HG02571 (cell line): ENCODE measurements at regions not wholly inside any gene's neighbourhood (a gene's known extent, or its start where the extent isn't known, plus 50 kb on each side); places are given as distances from the start of the nearest gene placed in this dataset.

Experiments used
- ATAC-seq: cut with Tn5 transposase; IDR thresholded peaks from one replicate; pipeline ENCODE4 v1.9.1; 2021; ENCODE audit warnings: mild to moderate bottlenecking, moderate library complexity; ENCODE audit not compliant: unreplicated experiment

- no peak for ATAC-seq
Measured at GRCh38 chr18:51998711-51999110, 341.3 kb upstream of the DCC start.

DNA sequence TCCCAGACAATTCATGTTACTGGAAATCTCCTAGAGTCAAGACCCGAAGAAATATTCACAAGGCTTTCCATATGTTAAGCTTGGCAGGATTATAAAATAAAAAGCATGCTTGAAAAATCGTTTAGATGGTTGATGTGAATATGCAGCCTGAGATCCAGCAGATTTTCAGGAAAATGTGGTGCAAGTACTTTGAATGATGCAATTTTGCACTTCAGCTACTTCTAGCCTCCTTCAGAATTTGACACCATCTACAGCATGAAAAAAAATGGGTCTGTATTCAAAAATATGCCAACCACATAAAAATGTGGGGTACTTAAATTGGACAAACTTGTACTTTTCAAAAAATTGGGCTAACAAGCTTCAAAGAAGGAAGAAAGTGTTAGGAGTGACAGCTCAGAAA, 340.6 kb upstream of the DCC start:
- ATAC-seq, result no peak

DNA sequence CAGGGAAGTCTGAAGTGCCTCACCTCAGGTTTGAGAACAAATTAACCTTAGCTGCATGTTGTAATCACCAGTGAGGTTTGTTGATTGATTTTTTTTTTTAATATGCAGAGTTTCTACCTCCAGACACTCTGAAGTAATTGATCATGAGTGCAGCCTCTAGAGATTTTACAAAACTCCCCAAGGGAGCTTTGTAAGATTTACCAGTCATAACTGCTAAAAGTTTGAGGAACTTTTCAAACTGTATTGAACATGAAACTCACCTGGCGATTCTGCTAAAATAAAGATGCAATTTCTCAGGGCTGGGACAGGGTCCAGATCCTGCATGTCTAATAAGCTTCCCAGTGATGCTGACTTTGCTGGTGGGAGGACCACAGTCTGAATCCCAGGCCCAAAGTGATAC, 339.6 kb upstream of the DCC start:
- no peak for ATAC-seq

GRCh38 chr18:52001106-52001505, 338.9 kb upstream of the DCC start:
- ATAC-seq, result no peak

DNA sequence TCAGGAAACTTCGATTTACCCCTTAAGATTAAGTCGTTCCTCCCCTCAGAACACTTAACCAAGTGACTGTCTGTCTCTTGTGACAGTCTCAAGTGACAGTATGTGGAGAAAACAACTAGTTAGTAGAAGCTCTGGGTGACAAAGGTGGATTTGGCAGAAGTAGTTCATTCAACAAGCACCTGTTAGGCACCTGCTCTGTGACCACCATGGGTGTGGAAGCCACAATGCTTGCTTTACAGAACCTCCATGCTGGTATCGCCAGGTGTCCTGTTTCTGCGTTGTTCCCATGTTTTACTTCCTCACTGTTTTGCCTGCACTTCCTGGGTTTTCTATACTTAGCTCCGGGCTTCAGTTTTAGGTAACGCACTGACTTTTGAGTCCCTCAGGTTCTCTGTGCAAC, 337.4 kb upstream of the DCC start:
- ATAC-seq, result no peak

- ATAC-seq, result no peak
Measured at GRCh38 chr18:52007105-52007504, 332.9 kb upstream of the DCC start.

DNA sequence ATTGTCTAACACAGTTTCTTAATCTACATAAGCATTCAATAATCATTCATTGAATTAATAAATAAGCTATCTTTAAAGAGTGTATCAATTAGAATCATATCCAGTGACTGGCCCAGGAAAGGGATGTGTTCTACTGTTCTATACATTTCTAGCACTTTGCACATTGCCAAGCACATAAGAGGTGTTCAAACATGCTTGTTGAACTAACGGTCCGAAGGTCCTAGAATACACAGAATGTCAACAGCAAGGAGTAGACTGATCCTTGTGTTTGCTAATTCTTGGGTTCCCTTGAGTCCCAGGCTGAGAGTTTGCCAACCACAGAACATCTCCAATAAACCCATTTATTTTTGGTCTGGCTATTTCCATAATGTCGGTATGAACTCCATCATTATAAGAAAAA, 331.7 kb upstream of the DCC start:
- no peak for ATAC-seq

DNA sequence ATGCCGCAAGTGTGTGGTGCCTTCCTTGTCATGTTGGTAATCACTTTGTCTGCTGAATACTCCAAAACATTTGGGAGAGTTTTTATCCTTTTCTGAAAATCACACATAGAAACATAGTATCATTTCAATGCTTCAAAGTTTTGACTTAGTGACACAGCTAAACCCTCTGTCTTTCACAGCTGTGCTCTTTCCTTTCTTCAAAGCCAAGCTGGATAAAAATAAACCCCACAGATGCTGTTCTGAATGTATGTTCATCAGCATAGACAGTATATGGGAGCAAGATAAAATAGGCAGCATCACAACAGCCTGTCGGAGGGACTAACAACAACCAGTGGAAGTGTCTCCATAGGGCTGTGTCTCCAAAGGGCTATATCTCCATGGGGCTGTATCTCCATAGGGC, 331.3 kb upstream of the DCC start:
- no peak for ATAC-seq

- no peak for ATAC-seq
Measured at GRCh38 chr18:52009958-52010357, 330.0 kb upstream of the DCC start.

DNA sequence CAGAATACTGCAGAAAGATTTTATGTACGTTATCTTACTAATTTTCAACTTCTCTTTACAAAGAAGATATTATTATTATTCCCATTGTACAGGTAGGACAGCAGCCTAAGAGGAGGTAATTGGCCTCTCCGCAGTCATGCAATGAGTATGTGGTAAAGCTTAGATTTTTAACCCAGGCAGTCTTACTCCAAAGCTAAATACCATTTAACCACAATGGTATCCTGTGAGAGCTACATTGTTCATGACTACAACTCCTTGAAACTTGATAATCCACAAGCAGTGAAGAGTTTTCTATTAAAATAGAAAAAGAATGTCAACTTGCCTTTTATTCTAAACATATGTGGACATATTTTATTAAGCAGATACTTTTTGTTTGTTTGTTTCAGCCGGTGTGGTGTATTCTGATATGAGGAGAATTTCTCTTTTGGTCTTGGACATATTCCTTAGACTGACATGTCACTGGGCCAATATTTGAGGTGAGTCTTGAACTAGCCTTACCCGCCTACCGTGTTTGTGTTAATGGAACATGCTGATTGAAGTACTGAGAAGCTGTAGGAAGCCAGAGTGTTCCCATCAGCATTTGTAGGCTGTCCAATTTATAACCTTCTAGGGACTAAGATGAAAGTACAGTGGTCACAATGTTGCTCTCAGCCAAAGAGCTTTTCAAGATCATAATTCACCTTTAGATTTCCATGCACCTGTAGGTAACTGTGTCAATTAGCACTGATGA, 293.9 kb upstream of the DCC start:
- no peak for ATAC-seq

DNA sequence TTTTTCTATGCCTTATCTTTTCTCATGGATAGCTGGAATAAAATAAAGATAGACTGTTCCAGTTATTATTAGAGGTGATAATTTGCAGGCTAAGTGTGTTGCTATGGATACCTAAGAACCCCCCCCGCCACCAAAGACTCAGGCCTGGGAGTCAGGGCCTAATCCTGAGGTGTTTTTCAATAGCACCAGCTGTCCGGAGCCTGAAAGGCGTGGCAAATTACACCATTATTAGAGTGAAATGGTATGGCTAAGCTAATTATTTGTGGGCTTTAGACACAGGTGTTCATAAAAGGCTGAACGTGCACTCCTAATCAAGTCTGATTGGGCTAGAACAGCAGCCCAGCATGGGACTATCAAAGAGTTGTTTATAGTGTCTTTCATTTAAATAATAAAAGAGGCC, 293.2 kb upstream of the DCC start:
- no peak for ATAC-seq

DNA sequence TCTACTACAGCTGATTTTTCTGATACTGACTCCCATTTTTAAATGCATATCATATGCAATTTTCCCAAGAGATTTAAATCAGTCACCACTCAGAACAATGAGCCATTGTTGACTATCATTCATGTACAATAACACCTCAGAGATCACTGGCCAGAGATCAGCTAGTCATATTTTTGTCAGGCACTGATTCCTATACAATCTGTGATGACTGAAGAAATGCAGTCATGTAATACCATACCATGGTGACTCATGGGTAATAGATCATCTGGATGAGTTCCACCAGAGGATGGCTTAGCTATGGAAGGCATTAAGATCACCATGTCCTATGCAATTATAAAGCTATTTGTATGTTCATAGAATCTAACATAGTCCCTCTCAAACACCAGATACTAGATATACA, 285.7 kb upstream of the DCC start:
- no peak for ATAC-seq

GRCh38 chr18:52060607-52061304, 279.2 kb upstream of the DCC start:
- no peak for ATAC-seq

DNA sequence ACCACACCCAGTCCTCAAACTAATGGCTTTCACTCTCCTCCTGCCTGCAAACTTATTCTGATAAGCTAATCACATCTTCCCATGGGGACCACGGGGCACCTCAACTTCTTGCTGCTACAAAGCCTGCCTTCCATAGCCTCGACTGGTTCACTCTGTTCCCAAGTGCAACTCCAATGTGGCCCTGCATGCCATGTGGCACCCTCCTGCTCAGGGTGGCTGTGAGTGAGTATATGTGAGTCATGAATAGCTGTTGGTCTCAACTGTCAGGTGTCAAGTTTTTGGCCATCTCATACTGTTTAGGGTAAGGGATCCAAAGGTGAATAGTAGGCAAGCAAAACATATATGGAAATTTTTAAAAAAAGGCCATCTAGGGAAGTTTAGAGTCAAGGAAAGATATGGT, 276.1 kb upstream of the DCC start:
- ATAC-seq, result no peak

DNA sequence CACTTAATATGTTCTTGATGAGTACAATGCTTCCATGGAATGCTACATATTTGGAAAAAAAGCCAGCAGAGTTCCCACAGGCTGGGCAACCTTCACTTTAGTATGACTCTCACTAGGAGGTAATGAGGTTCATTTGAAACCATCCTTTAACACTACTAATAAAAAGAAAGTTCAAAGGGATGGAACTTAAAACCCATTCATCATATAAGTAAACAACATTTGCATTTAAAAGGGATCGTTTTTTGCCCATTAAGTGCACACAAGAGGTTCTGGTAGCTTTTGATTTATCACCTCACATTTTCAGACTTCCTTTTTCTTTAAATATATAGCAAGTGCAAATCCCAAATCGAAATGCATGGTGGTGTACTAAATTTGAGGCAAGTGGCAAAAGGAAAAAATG, 270.8 kb upstream of the DCC start:
- no peak for ATAC-seq

- no peak for ATAC-seq
Measured at GRCh38 chr18:52070291-52070756, 269.7 kb upstream of the DCC start.

DNA sequence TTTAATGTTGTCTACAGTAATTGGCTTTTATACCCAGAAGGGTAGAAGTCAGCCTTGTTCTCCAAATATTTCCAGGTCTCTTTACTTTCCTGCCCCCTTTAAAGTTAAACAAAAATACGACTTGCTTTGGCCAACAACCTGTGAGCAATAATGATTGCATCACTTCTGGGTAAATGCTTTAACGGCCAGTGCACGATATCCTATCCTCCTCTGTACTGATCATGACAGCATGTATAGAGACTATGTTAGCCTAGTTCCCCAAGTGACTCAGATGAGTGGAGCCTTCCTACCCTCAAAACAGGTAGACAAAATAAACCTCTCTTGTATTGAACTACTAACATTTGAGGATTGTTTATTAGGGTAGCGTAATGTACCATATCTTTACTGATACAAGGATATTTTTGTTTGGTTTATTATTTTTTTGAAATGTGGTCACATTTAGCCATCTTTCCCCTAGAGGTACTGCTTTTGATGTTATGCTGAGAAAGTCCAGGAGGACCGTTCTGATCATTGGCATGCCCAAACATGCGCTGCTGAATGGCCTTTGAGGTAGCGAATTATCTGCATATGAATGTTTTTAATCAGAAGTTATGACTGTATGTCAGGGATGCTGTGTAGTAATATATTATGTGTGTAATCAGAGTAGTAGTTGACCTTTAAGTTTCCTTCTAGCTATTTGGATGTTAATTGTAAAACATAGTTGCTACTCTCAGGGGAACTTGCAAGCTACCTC, 262.6 kb upstream of the DCC start:
- ATAC-seq, result no peak

GRCh38 chr18:52082246-52082645, 257.8 kb upstream of the DCC start:
- no peak for ATAC-seq

DNA sequence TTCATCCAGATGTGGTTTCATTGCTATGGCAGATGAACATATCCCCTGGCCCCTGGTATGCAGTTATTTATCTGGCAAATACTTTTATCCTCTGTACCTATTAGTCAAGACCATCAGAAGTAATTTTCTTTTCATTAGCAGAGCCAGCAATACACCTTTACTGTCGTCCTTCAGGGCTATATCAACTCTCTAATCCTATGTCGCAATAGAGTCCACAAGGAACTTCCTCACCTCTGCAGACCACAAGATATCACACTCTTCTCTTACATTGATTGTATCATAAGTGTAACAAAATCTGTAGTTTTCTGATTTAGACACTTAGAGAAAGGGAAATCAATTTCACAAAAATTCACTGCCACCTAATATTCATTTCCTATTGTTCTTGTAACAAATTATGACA, 252.9 kb upstream of the DCC start:
- ATAC-seq, result no peak

DNA sequence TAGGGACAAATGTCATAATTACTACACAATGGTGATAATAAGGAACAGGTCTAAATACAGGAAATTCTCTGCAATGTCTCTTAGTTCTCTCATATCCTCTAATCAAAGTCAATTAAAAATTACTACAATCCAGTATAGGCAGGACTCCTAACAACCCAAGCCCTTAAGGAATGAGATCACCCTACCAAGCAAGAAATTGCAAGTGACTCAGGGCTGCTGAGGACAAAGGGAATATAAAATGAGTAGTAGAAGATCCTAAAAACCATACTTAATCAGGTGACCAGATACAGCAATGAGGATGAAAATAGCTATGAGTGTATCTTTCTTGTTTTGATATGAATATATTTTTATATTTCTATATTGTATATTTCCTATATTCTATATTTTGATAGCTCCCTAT, 250.0 kb upstream of the DCC start:
- no peak for ATAC-seq

GRCh38 chr18:52093171-52093570, 246.8 kb upstream of the DCC start:
- ATAC-seq, result no peak

DNA sequence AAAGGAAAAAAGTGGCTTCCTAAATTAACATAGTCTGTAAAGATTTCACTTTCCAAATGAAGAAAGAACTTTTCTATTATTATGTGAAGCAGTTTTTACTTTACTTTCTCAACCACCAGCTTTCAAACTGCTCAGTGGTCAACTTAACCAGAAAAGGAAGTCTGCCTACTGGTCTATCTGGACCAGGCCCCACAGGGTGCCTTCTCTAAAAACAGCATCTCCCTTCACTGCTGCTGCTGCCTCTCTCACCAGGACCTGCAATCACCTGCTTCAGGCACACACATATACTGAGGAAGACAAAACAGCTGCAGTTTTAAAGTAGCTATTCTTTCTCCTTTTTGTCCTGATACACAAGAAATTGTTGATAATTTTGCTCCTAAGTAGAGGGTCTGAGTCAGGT, 221.3 kb upstream of the DCC start:
- no peak for ATAC-seq
